ENCODE measurements at regions not wholly inside any gene's neighbourhood (a gene's known extent, or its start where the extent isn't known, plus 50 kb on each side); places are given as distances from the start of the nearest gene placed in this dataset.

DNA sequence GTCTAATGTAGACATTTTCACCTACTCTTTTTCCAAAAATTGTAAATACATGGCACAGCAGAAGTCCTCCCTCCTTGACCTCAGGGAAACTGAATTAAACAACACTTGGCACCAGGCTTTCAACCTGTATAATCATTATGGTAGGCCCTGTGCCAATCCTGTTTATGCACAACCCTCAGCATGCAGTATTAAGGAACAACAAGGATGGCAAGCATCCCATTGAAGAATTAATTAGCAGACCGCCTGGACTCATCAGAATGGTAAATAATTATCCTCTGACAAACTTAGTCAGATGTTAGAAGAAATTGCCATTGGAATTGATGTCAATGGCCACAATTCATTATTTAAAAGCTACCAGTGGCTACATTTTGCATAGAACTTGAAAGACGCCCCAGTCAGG lies 66.3 kb upstream of the GALNT5 start (continued):
- TF ChIP-seq, protein P1, sequence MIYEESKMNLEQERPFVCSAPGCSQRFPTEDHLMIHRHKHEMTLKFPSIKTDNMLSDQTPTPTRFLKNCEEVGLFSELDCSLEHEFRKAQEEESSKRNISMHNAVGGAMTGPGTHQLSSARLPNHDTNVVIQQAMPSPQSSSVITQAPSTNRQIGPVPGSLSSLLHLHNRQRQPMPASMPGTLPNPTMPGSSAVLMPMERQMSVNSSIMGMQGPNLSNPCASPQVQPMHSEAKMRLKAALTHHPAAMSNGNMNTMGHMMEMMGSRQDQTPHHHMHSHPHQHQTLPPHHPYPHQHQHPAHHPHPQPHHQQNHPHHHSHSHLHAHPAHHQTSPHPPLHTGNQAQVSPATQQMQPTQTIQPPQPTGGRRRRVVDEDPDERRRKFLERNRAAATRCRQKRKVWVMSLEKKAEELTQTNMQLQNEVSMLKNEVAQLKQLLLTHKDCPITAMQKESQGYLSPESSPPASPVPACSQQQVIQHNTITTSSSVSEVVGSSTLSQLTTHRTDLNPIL (CRISPR knock-in tag; IDR thresholded peaks at IDR 0.05; ENCODE audit: low read depth): no peak
- no peak for TF ChIP-seq ZNF70 (CRISPR knock-in tag; IDR thresholded peaks at IDR 0.05)
- TF ChIP-seq, protein P2, sequence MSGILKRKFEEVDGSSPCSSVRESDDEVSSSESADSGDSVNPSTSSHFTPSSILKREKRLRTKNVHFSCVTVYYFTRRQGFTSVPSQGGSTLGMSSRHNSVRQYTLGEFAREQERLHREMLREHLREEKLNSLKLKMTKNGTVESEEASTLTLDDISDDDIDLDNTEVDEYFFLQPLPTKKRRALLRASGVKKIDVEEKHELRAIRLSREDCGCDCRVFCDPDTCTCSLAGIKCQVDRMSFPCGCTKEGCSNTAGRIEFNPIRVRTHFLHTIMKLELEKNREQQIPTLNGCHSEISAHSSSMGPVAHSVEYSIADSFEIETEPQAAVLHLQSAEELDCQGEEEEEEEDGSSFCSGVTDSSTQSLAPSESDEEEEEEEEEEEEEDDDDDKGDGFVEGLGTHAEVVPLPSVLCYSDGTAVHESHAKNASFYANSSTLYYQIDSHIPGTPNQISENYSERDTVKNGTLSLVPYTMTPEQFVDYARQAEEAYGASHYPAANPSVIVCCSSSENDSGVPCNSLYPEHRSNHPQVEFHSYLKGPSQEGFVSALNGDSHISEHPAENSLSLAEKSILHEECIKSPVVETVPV (CRISPR knock-in tag; IDR thresholded peaks at IDR 0.05): no peak
- TF ChIP-seq PPARA (CRISPR knock-in tag; IDR thresholded peaks at IDR 0.05; ENCODE audit: borderline replicate concordance): no peak
- TF ChIP-seq, protein P3, sequence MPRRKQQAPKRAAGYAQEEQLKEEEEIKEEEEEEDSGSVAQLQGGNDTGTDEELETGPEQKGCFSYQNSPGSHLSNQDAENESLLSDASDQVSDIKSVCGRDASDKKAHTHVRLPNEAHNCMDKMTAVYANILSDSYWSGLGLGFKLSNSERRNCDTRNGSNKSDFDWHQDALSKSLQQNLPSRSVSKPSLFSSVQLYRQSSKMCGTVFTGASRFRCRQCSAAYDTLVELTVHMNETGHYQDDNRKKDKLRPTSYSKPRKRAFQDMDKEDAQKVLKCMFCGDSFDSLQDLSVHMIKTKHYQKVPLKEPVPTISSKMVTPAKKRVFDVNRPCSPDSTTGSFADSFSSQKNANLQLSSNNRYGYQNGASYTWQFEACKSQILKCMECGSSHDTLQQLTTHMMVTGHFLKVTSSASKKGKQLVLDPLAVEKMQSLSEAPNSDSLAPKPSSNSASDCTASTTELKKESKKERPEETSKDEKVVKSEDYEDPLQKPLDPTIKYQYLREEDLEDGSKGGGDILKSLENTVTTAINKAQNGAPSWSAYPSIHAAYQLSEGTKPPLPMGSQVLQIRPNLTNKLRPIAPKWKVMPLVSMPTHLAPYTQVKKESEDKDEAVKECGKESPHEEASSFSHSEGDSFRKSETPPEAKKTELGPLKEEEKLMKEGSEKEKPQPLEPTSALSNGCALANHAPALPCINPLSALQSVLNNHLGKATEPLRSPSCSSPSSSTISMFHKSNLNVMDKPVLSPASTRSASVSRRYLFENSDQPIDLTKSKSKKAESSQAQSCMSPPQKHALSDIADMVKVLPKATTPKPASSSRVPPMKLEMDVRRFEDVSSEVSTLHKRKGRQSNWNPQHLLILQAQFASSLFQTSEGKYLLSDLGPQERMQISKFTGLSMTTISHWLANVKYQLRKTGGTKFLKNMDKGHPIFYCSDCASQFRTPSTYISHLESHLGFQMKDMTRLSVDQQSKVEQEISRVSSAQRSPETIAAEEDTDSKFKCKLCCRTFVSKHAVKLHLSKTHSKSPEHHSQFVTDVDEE (CRISPR knock-in tag; IDR thresholded peaks at IDR 0.05): no peak
- no peak for TF ChIP-seq RARB (CRISPR knock-in tag; IDR thresholded peaks at IDR 0.05)
- no peak for TF ChIP-seq BACH2 (CRISPR knock-in tag; IDR thresholded peaks at IDR 0.05; ENCODE audit: borderline replicate concordance)

DNA sequence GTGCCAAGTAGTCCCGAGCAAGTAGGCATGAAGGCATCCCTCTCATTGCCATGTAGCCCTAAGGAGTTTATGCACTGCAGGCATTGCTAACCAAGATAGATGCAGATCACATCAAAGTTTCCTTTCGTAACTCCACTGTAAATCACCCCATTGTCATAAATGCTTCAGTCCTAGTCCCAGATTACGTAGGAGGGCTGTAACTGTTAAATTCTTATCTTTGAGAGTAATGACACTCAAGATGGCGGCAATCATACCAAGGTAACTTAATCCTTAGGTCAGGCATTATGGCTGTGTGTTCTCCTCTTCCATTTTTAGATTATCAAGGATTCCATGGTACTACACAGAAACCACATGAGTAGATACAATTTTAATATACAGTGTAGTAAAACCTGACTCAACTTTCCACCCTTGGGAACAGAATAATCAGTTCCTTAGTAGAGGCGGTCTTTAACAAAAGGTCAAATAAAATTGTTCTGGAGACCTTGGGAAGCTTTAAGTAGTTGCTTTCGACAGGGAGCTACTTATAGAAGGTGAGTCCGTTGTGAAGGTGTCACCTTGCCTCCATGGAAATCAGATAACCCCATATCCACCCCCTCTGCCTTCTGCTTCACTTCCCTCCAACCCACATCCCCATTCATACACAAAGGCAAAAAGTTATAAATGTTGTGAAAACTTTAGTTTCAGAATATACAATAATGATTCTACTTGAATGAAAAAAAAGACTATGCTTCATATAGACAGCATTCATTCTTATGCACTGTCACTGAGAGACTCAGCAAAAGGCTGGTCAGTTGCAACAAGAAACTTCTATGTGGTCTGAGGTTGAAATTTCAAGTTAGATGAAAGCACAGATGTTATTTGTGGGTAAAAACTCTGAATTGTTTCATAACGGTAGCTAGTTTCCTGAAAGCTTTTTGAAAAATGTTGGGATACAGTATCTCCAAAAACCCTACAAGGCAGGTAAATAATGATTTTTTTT lies 64.8 kb upstream of the GALNT5 start:
- ATAC-seq: no peak
- TF ChIP-seq ISL1 (CRISPR knock-in tag; IDR thresholded peaks at IDR 0.05) (no peak), ZNF8 (CRISPR knock-in tag; IDR thresholded peaks at IDR 0.05) (no peak), ZFP30 (CRISPR knock-in tag; IDR thresholded peaks at IDR 0.05) (no peak), BACH2 (CRISPR knock-in tag; IDR thresholded peaks at IDR 0.05; ENCODE audit: borderline replicate concordance) (no peak), CSDC2 (CRISPR knock-in tag; IDR thresholded peaks at IDR 0.05) (no peak), PPARA (CRISPR knock-in tag; IDR thresholded peaks at IDR 0.05; ENCODE audit: borderline replicate concordance) (no peak), RARB (CRISPR knock-in tag; IDR thresholded peaks at IDR 0.05) (no peak), ZFP3 (CRISPR knock-in tag; IDR thresholded peaks at IDR 0.05) (no peak), ARNTL (CRISPR knock-in tag; IDR thresholded peaks at IDR 0.05; ENCODE audit: borderline replicate concordance, low read depth) (no peak), TOX (CRISPR knock-in tag; IDR thresholded peaks at IDR 0.05; ENCODE audit: borderline replicate concordance) (no peak)
- TF ChIP-seq, protein P4, sequence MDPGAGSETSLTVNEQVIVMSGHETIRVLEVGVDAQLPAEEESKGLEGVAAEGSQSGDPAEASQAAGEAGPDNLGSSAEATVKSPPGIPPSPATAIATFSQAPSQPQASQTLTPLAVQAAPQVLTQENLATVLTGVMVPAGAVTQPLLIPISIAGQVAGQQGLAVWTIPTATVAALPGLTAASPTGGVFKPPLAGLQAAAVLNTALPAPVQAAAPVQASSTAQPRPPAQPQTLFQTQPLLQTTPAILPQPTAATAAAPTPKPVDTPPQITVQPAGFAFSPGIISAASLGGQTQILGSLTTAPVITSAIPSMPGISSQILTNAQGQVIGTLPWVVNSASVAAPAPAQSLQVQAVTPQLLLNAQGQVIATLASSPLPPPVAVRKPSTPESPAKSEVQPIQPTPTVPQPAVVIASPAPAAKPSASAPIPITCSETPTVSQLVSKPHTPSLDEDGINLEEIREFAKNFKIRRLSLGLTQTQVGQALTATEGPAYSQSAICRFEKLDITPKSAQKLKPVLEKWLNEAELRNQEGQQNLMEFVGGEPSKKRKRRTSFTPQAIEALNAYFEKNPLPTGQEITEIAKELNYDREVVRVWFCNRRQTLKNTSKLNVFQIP (CRISPR knock-in tag; IDR thresholded peaks at IDR 0.05; ENCODE audit: borderline replicate concordance, low read depth): no peak
- TF ChIP-seq, protein P2 (CRISPR knock-in tag; IDR thresholded peaks at IDR 0.05): no peak
- TF ChIP-seq, protein P3 (CRISPR knock-in tag; IDR thresholded peaks at IDR 0.05): no peak
- TF ChIP-seq, protein P1 (CRISPR knock-in tag; IDR thresholded peaks at IDR 0.05; ENCODE audit: low read depth): no peak
